KMS-11 (cell line): ENCODE measurements at regions not wholly inside any gene's neighbourhood (a gene's known extent, or its start where the extent isn't known, plus 50 kb on each side); places are given as distances from the start of the nearest gene placed in this dataset.
A peak's percentile ranks its signal among the peaks of the same experiment; 100 is the strongest.

Experiments used
- H2AFZ ChIP-seq: fragments of 200-600 bp; sonication (generic); 2 replicates; pipeline ENCODE4 v1.6.1; 2016; ENCODE audit warnings: antibody characterized with exemption, mixed run types, low read depth
- H3K27ac ChIP-seq: fragments of 200-600 bp; sonication (generic); 2 replicates; pipeline ENCODE4 v1.6.1; 2016; ENCODE audit warnings: mild to moderate bottlenecking, mixed run types
- H3K27me3 ChIP-seq: fragments of 200-600 bp; sonication (generic); 2 replicates; pipeline ENCODE4 v1.6.1; 2017; ENCODE audit warnings: mild to moderate bottlenecking, low read depth, mixed run types, moderate library complexity; ENCODE audit not compliant: insufficient read depth
- H3K36me3 ChIP-seq: fragments of 200-600 bp; sonication (generic); 2 replicates; pipeline ENCODE4 v1.6.1; 2017; ENCODE audit warnings: mild to moderate bottlenecking, mixed run types; ENCODE audit not compliant: insufficient read depth
- H3K4me1 ChIP-seq: fragments of 200-600 bp; sonication (generic); 2 replicates; pipeline ENCODE4 v1.6.1; 2016; ENCODE audit warnings: mild to moderate bottlenecking, low read depth, mixed run types; ENCODE audit not compliant: poor library complexity, severe bottlenecking
- H3K4me2 ChIP-seq: fragments of 200-600 bp; sonication (generic); 2 replicates; pipeline ENCODE4 v1.7.0; 2016; ENCODE audit warnings: mild to moderate bottlenecking, mixed run types
- H3K4me3 ChIP-seq: fragments of 200-600 bp; sonication (generic); IDR thresholded peaks from 2 replicates; pipeline ENCODE4 v1.6.1; 2017; ENCODE audit warnings: low read depth, low read length, mixed read lengths; ENCODE audit not compliant: insufficient read depth
- H3K79me2 ChIP-seq: fragments of 200-600 bp; sonication (generic); 2 replicates; pipeline ENCODE4 v1.6.1; 2016; ENCODE audit warnings: low read depth, mixed run types; ENCODE audit not compliant: insufficient read depth
- H3K9ac ChIP-seq: fragments of 200-600 bp; sonication (generic); 2 replicates; pipeline ENCODE4 v1.6.1; 2016; ENCODE audit warnings: mild to moderate bottlenecking, mixed run types
- H4K20me1 ChIP-seq: fragments of 200-600 bp; sonication (generic); 2 replicates; pipeline ENCODE4 v1.6.1; 2016; ENCODE audit warnings: mild to moderate bottlenecking, mixed run types; ENCODE audit not compliant: insufficient read depth
- TF ChIP-seq, protein P1 (sequence below): fragments of 200-600 bp; sonication (generic); conservative IDR thresholded peaks from 2 replicates; pipeline ENCODE4 v1.6.1; 2017; ENCODE audit warnings: low read depth, mild to moderate bottlenecking, antibody characterized with exemption, low read length, moderate library complexity, mixed read lengths

DNA sequence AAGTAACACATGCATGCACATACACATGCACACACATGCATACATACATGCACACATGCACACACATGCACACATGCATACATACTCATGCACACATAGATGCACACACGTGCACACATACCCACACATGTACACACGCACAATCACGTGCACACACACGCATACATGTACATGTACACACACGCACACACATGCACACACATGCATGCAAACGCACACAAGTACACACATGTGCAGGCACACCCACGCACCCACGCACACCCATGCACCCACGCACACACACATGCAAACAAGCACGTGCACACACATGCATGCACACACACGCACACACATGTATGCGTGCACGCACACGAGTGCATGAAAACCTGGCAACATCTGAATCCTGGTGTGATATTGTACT lies 232.7 kb upstream of the CDH4 start:
- Histone ChIP-seq H4K20me1 (no peaks in the 10 kb centered on the region), H3K36me3 (no peaks in the 10 kb centered on the region), H3K9ac (no peak overlapping the region), H3K4me1 (peaks cover 20% of the 10 kb centered on the region), H3K79me2 (no peaks in the 10 kb centered on the region), H2AFZ (no peak overlapping the region), H3K4me2 (peak overlapping the region; percentile 15; the same call in 1 of the 2 replicates), H3K27ac (no peak overlapping the region), H3K4me3 (no peak overlapping the region), H3K27me3 (no peaks in the 10 kb centered on the region)
- TF ChIP-seq, protein P1, sequence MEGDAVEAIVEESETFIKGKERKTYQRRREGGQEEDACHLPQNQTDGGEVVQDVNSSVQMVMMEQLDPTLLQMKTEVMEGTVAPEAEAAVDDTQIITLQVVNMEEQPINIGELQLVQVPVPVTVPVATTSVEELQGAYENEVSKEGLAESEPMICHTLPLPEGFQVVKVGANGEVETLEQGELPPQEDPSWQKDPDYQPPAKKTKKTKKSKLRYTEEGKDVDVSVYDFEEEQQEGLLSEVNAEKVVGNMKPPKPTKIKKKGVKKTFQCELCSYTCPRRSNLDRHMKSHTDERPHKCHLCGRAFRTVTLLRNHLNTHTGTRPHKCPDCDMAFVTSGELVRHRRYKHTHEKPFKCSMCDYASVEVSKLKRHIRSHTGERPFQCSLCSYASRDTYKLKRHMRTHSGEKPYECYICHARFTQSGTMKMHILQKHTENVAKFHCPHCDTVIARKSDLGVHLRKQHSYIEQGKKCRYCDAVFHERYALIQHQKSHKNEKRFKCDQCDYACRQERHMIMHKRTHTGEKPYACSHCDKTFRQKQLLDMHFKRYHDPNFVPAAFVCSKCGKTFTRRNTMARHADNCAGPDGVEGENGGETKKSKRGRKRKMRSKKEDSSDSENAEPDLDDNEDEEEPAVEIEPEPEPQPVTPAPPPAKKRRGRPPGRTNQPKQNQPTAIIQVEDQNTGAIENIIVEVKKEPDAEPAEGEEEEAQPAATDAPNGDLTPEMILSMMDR, result no peak

DNA sequence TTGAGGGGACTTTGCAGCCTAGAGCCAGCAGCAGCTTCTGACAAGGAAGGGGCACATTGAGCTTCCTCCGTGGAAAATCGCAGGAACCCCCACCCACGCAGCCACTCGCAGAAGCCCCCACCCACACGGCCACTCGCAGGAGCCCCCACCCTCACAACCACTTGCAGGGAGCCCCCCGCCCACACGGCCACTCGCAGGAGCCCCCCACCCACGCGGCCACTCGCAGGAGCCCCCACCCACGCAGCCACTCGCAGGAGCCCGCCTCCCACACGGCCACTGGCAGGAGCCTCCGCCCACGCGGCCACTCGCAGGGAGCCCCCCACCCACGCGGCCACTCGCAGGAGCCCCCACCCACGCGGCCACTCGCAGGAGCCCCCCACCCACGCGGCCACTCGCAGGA lies 228.4 kb upstream of the CDH4 start:
- Histone ChIP-seq H3K79me2 (no peaks in the 10 kb centered on the region), H3K4me2 (no peak overlapping the region), H3K9ac (no peak overlapping the region), H3K36me3 (no peaks in the 10 kb centered on the region), H4K20me1 (no peaks in the 10 kb centered on the region), H3K4me1 (peaks cover 4% of the 10 kb centered on the region), H2AFZ (no peak overlapping the region), H3K4me3 (no peak overlapping the region), H3K27me3 (no peaks in the 10 kb centered on the region), H3K27ac (no peak overlapping the region)
- TF ChIP-seq, protein P1, result no peak

DNA sequence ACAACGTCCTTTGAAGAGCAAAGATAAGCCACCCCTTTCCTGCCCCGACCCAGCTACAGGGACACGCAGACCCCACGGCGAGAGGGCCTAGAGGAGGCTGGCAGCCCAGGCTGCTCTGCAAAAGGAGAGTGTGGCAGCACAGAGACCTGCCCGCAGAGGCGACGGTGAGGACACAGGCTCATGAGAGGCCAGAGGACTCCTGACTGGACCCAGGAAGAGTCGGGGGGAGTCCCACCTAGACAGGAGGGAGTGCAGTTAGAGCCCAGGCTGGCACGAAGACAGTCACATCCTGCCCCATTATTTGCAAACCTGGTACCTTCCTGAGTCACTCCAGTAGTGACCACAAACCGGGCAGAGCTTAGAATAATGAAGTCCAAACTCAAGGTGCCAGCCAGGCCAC lies 227.7 kb upstream of the CDH4 start:
- TF ChIP-seq, protein P1, result no peak
- Histone ChIP-seq H2AFZ (no peak overlapping the region), H3K36me3 (no peaks in the 10 kb centered on the region), H3K27ac (no peak overlapping the region), H3K9ac (no peak overlapping the region), H3K79me2 (no peaks in the 10 kb centered on the region), H3K4me2 (no peak overlapping the region), H3K4me3 (no peak overlapping the region), H4K20me1 (no peaks in the 10 kb centered on the region), H3K4me1 (peaks cover 4% of the 10 kb centered on the region), H3K27me3 (no peaks in the 10 kb centered on the region)

DNA sequence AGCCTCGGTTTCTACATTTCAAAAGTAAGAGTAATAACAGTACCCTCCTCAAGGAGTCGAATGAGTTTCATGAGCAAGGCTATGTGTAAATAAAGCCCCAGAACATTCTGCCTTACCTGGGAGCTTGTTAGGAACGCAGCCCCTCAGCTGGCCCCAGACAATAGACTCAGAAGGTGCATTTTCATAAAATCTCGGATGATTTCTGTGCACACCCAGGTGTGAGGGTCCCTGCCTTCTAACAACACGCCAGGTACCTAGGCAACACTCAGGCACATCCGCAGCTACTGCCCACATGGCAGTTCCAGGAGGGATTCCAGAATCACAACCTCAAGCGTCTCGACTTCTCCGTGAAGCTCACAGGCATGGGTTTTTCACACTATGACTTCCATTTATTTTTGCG lies 226.5 kb upstream of the CDH4 start:
- TF ChIP-seq, protein P1, result no peak
- no peak overlapping the region for H3K4me3 ChIP-seq
- H3K79me2 ChIP-seq, result no peaks in the 10 kb centered on the region
- H3K27ac ChIP-seq, result no peak overlapping the region
- H3K36me3 ChIP-seq, result no peaks in the 10 kb centered on the region
- no peaks in the 10 kb centered on the region for H3K4me1 ChIP-seq
- no peak overlapping the region for H3K4me2 ChIP-seq
- no peak overlapping the region for H2AFZ ChIP-seq
- no peaks in the 10 kb centered on the region for H3K27me3 ChIP-seq
- H4K20me1 ChIP-seq, result no peaks in the 10 kb centered on the region
- H3K9ac ChIP-seq, result no peak overlapping the region

DNA sequence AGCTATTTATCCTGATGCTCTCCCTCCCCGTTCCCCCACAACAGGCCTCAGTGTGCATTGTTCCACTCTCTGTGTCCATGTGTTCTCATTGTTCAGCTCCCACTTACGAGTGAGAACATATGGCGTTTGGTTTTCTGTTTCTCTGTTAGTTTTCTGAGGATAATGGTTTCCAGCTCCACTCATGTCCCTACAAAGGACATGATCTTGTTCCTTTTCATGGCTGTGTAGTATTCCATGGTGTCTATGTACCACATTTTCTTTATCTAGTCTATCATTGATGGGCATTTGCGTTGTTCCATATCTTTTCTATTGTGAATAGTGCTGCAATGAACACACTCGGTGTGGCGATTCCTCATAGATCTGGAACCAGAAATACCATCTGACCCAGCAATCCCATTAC lies 225.9 kb upstream of the CDH4 start:
- Histone ChIP-seq H3K4me1 (no peaks in the 10 kb centered on the region), H3K4me3 (no peak overlapping the region), H3K27me3 (no peaks in the 10 kb centered on the region), H3K9ac (no peak overlapping the region), H3K36me3 (no peaks in the 10 kb centered on the region), H3K27ac (no peak overlapping the region), H3K79me2 (no peaks in the 10 kb centered on the region), H2AFZ (no peak overlapping the region), H4K20me1 (no peaks in the 10 kb centered on the region), H3K4me2 (no peak overlapping the region)
- TF ChIP-seq, protein P1, result no peak
